OCI-LY7 (cell line): ENCODE measurements at regions not wholly inside any gene's neighbourhood (a gene's known extent, or its start where the extent isn't known, plus 50 kb on each side); places are given as distances from the start of the nearest gene placed in this dataset.

Experiments used
- CTCF ChIP-seq: fragments of 200-600 bp; sonication (generic); conservative IDR thresholded peaks from 2 replicates; pipeline ENCODE4 v1.5.1; 2014; ENCODE audit warnings: mild to moderate bottlenecking, antibody characterized with exemption, low read length, moderate library complexity, mixed read lengths
- EZH2phosphoT487 ChIP-seq: fragments of 200-600 bp; sonication (generic); IDR thresholded peaks from 2 replicates; pipeline ENCODE4 v1.6.1; 2018; ENCODE audit warnings: low read depth, borderline replicate concordance, mild to moderate bottlenecking, mixed run types, antibody characterized with exemption, low read length, moderate library complexity, mixed read lengths

GRCh38 chr16:16996827-16997226, 473.9 kb downstream of the XYLT1 start:
- TF ChIP-seq CTCF (0 out of 2 replicates have a peak, but pooled peaks have one; percentile 13), EZH2phosphoT487 (no peak)
